ENCODE measurements at regions not wholly inside any gene's neighbourhood (a gene's known extent, or its start where the extent isn't known, plus 50 kb on each side); places are given as distances from the start of the nearest gene placed in this dataset.

GRCh38 chr19:13611596-13611995 is 105.3 kb upstream of the CACNA1A start:
- DNase-seq (ENCODE audit: low read depth in 1 of 2, low spot score in 1 of 2): no peak

DNA sequence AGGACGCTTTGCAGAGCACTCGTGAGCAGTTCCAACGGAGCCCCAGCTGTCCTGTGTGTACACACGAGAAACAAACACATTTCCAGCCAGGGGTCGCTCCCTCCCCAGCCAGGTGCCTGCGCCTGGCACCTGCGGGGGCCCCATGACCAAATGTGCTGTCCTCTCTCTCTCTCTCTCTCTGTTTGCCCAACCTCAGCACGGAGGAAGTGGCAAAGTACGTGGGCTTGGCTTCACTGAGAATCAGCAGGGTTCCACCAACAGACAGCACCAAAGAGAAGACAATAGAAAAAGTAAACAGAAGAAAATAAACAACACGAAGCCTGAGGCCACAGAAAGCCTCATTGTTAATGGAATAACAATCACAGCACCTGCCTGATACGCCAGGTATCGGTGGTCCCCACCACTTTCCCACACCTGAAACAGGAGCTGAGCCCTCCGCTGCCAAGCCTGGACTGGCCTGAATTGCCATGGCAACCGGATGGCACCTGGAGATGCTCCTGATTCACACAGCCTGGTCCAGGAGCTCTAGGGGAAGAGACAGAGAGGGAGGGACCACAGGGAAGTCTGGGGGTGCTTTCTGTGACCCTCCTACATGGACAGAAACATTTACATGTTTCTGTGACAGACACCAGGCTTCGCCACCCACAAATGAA is 103.9 kb upstream of the CACNA1A start:
- no peak for DNase-seq (ENCODE audit: low read depth in 1 of 2, low spot score in 1 of 2)

DNA sequence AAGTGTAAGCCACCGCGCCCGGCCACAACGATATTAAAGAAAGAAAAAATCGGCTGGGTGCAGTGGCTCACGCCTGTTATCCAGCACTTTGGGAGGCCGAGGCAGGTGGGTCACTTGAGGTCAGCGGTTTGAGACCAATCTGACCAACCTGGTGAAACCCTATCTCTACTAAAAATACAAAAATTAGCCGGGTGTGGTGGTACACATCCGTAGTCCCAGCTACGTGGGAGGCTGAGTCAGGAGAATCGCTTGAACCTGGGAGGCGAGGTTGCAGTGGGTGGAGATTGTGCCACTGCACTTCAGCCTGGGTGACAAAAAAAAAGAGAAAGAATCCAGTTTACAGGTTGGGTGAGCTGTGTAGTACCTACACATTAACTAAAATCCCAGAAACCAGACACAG is 99.9 kb upstream of the CACNA1A start:
- DNase-seq (ENCODE audit: low read depth in 1 of 2, low spot score in 1 of 2): no peak

DNA sequence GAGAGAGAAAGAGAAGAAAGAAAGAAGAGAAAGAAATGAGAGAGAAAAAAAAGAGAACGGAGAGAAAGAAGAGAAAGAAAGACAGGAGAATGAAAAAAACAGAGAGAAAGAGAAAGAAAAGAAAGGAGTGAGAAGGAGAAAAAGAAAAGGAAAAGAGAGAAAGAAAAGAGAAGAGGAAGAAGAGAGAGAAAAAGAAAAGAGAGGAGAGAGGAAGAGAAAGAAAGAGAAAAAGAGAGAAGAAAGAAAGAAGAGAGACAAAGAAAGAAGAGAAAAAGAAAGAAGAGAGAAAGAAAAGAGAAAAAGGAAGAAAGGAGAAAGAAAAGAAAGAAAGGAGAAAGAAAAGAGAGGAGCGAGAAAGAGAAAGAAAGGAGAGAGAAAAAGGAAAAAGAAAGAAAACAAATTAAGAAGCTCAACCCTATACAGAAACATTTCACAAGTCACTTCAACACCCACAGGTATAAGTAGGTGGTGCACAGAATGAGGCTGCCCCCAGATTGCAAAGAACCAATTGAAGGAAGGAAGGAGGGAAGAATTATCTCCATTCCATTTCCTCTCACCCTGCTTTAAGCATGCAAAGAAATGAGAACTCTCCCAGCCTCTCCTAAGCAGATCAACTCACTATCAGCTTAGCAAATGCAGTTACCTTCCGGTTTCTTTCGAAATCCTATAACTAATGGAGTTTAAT is 98.8 kb upstream of the CACNA1A start:
- no peak for DNase-seq (ENCODE audit: low read depth in 1 of 2, low spot score in 1 of 2)

GRCh38 chr19:13600802-13601201 is 94.5 kb upstream of the CACNA1A start:
- no peak for DNase-seq (ENCODE audit: low read depth in 1 of 2, low spot score in 1 of 2)

GRCh38 chr19:13600091-13600490 is 93.8 kb upstream of the CACNA1A start:
- no peak for DNase-seq (ENCODE audit: low read depth in 1 of 2, low spot score in 1 of 2)

DNA sequence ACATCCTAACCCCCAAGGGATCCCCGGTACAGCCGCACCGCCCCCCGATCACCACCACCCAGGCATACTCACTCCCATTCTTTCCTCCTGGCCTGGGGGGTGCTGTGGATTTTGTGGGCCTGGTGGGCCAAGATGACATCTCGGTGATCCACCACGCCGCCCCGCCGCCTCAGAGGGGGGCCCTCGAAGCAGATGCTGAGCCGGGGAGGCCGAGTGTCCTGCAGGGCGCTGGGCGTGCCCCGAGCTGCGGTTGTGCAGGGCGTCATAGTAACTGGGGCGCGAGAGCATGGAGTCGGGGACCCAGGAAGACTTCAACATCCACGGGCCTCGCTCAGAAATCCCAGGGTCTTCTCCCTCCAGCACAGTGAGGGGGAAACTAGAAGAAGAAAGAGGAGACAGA is 93.4 kb upstream of the CACNA1A start:
- no peak for DNase-seq (ENCODE audit: low read depth in 1 of 2, low spot score in 1 of 2)

GRCh38 chr19:13598098-13598497 is 91.8 kb upstream of the CACNA1A start:
- DNase-seq (ENCODE audit: low read depth in 1 of 2, low spot score in 1 of 2): no peak

GRCh38 chr19:13597640-13598039 is 91.4 kb upstream of the CACNA1A start:
- peak in 1 of 2 donors; percentile 42 for DNase-seq (ENCODE audit: low read depth in 1 of 2, low spot score in 1 of 2)

GRCh38 chr19:13588957-13589833 is 82.9 kb upstream of the CACNA1A start:
- DNase-seq (ENCODE audit: low read depth in 1 of 2, low spot score in 1 of 2): peak; percentile 77 to 83

DNA sequence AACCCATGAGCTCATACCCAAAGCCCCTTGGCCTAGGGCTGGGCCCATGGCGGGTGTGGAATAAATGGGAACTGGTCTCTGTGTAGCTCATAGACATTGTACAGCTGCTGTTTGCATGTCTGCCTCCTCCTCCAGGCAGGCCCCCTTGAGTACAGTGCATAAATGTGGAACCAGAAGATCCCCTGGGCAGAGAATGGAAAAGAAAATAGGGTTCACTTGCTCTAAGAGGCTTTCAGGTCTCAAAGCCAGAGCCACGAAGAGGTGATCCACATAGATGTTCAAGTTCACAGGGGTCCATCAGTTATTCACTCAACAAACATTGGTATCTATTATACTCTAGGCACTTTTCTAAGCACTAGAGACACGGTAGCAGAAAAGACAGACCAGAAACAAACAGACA is 79.2 kb upstream of the CACNA1A start:
- DNase-seq (ENCODE audit: low read depth in 1 of 2, low spot score in 1 of 2): no peak

DNA sequence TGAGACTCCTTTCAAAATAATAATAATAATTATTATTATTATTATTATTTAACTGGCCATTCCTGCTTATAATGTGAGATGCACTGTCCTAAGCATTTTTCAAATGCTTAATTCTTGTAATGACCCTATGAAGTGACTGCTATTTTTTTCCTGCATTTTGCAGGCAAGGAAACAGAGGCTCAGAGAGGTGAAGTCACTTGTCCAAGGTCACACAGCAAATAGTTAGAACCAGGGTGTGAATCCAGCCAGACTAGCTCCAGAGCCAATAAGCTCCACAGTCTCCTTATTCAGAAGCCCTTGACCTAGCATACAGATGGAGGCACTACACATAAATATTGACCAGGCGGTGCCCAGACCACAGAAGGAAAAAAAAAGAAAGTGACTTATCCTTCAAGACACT is 77.5 kb upstream of the CACNA1A start:
- DNase-seq (ENCODE audit: low read depth in 1 of 2, low spot score in 1 of 2): no peak

GRCh38 chr19:13583114-13583513 is 76.8 kb upstream of the CACNA1A start:
- no peak for DNase-seq (ENCODE audit: low read depth in 1 of 2, low spot score in 1 of 2)

DNA sequence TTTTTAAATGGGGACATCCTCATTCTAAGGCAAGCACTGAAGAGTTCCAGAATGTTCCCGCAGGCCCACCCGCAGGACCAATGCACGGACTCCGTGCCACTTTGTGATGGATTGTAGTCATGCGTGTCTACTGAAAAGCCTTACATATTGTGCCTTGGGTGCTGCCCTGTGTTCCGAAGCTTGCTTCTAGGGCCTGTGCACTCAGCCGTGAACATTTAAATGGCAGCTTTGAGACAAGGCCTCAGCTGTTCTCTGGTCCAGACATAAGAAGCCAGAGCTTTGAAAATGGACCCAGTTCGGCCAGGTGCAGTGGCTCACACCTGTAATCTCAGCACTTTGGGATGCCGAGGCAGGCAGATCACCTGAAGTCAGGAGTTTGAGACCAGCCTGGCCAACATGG is 75.3 kb upstream of the CACNA1A start:
- DNase-seq (ENCODE audit: low read depth in 1 of 2, low spot score in 1 of 2): no peak

DNA sequence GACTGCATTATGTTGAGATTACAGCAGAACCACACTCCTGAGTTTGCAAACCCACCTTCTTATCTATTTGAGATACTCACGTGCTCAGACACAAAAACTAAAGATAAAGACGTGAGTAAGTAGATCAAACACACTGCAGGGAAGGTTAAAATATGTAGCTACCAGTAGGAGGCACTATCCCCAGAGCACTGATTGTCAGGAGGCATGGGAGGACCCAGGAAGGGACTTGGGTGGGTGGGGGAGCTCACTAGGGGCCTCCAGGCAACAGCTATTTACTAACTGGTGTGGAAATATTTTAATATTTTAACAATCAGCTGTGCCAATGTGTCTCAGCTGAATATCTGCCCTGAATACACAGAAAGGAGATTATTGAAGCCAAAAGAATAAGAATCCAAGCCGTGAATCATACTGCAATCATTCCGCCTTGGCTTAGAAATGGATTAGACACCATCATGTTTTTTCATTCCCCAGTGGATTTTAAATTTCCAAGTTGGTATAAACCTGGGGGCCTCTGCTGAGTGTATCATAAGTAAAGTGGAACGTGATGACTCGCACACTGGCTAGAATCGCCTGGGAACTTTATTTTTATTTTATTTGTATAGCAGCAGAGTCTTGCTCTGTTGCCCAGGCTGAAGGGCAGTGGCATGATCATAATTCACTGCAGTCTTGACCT is 73.2 kb upstream of the CACNA1A start:
- DNase-seq (ENCODE audit: low read depth in 1 of 2, low spot score in 1 of 2): no peak

GRCh38 chr19:13576726-13577125 is 70.4 kb upstream of the CACNA1A start:
- DNase-seq (ENCODE audit: low read depth in 1 of 2, low spot score in 1 of 2): no peak

DNA sequence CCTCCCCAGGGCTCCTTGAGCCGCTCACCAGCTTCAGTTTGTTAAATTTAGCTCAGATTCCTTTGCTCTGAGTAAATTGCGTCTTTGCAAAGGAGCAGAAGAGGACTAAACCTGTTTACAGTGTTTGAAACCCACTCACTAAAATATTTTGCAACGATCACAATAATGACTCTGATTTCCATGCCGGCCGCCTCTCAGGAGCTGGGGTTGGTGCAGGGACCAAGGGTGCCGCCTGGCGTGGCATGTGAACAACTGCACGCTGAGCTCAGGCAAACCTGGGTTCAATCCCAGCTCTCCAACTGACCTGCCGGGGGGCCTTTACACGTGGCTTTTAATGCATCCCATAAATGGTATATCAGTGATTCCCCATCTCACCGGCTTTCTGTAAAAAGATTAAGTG is 68.7 kb upstream of the CACNA1A start:
- DNase-seq (ENCODE audit: low read depth in 1 of 2, low spot score in 1 of 2): no peak

GRCh38 chr19:13573056-13573667 is 66.9 kb upstream of the CACNA1A start:
- DNase-seq (ENCODE audit: low read depth in 1 of 2, low spot score in 1 of 2): no peak

DNA sequence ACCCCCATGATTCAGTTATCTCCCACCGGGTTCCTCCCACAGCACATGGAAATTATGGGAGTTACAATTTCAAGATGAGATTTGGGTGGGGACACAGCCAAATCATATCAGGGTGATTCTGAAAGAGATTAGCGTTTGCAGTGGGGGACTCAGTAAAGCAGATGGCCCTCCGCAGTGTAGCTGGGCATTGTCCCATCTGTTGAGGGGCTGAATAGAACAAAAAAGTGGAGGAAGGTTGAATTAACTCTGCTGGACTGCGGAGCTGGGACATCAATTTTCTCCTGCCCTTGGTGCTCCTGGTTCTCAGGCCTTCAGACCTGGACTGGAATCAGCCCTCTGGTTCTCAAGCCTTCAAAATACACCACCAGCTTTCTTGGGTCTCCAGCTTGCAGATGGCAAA is 55.2 kb upstream of the CACNA1A start:
- DNase-seq (ENCODE audit: low read depth in 1 of 2, low spot score in 1 of 2): no peak

- DNase-seq (ENCODE audit: low read depth in 1 of 2, low spot score in 1 of 2): no peak
Observed at GRCh38 chr19:13557756-13558398, 51.6 kb upstream of the CACNA1A start.

- DNase-seq (ENCODE audit: low read depth in 1 of 2, low spot score in 1 of 2): no peak
Observed at GRCh38 chr19:13556552-13556951, 50.3 kb upstream of the CACNA1A start.
